Ishikawa (cell line): ENCODE measurements at regions not wholly inside any gene's neighbourhood (a gene's known extent, or its start where the extent isn't known, plus 50 kb on each side); places are given as distances from the start of the nearest gene placed in this dataset.

Experiments
- FOXM1 ChIP-seq: IDR thresholded peaks from 2 replicates; pipeline ENCODE4 v1.6.1; 2012; ENCODE audit warnings: low read depth, borderline replicate concordance
- TAF1 ChIP-seq: IDR thresholded peaks from 2 replicates; pipeline ENCODE4 v1.6.1; 2012; ENCODE audit warnings: low read depth, mild to moderate bottlenecking
- YY1 ChIP-seq: IDR thresholded peaks from 2 replicates; pipeline ENCODE4 v1.6.1; 2012; ENCODE audit warnings: low read depth

DNA sequence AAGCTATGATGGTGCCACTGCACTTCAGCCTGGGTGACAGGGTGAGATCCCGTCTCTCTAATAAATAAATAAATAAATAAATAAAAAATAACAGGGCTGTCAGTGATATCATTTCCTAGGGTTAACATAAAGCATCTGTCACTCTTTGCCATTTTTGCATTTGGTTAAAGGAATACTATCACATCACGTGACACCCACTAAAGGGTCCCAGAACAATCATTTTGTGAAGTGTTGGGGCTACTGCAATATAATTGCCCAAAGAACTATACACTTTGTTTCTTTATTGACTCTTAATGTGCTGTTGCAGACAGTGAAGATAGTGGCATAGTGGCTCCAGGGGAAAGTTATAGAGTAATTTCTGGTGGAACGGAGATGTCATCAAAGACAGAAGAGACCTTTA lies 176.5 kb upstream of the MMS22L start:
- TF ChIP-seq YY1: no peak
- TF ChIP-seq TAF1: no peak
- TF ChIP-seq FOXM1: no peak
